ENCODE measurements at regions not wholly inside any gene's neighbourhood (a gene's known extent, or its start where the extent isn't known, plus 50 kb on each side); places are given as distances from the start of the nearest gene placed in this dataset.

DNA sequence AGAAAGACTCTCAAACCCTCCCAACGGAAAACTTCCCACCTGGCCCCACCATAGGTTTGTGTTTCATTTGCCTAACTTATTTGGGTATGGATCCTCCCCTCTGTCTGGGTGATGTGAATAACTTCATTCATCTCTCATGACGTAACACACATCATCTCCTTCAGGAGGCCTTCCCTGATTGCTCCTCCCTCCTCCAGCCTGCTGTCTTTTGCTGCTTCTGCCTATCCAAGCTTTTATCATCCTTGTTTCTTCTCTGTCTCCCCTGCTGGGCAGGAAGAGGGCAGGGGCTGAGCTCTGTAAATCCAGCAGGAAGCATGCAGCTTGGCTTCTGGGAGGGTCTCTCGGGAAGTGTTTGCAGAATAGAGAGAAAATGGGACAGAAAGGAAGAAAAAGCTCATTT, 766.0 kb upstream of the TBX3 start:
- TF ChIP-seq, protein P1, sequence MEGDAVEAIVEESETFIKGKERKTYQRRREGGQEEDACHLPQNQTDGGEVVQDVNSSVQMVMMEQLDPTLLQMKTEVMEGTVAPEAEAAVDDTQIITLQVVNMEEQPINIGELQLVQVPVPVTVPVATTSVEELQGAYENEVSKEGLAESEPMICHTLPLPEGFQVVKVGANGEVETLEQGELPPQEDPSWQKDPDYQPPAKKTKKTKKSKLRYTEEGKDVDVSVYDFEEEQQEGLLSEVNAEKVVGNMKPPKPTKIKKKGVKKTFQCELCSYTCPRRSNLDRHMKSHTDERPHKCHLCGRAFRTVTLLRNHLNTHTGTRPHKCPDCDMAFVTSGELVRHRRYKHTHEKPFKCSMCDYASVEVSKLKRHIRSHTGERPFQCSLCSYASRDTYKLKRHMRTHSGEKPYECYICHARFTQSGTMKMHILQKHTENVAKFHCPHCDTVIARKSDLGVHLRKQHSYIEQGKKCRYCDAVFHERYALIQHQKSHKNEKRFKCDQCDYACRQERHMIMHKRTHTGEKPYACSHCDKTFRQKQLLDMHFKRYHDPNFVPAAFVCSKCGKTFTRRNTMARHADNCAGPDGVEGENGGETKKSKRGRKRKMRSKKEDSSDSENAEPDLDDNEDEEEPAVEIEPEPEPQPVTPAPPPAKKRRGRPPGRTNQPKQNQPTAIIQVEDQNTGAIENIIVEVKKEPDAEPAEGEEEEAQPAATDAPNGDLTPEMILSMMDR (conservative IDR thresholded peaks at IDR 0.05): no peak
- no peak for TF ChIP-seq ZFX (IDR thresholded peaks at IDR 0.05)

Data from C4-2B (cell line).